K562 (cell line): ENCODE measurements at regions not wholly inside any gene's neighbourhood (a gene's known extent, or its start where the extent isn't known, plus 50 kb on each side); places are given as distances from the start of the nearest gene placed in this dataset.

Experiments
- ATAC-seq: fragments of 200-7000 bp; cut with Tn5 transposase; 3 replicates; pipeline ENCODE4 v1.9.1; 2020; ENCODE audit warnings: moderate library complexity
- BruUV-seq: library from RNA; stranded (reverse); fragments of 400-500 nt; replicated peaks from 2 replicates; lab custom pipeline; 2021; lab: Mats Ljungman, UMichigan
- CTCF ChIA-PET: fragments of 300-600 bp; formaldehyde crosslinking; extraction: SDS; loops from one replicate; lab custom pipeline; 2021; ENCODE audit warnings: low intra/inter-chr PET ratio; lab: Yijun Ruan, JAX
- POLR2A ChIA-PET: fragments of 300-600, 350-650 bp; sonication (Branson Sonifier 250); formaldehyde crosslinking; extraction: SDS; loops from one replicate; lab custom pipeline; 2021; ENCODE audit warnings: antibody characterized with exemption, inconsistent platforms; lab: Yijun Ruan, JAX
- DNase-seq, 4 experiments: peaks; one replicate each; pipeline versions ENCODE4 v3.0.0 to v3.0.0-alpha.2; 2011 to 2018; ENCODE audit warnings: low spot score in 3 of 4, mixed read lengths in 3 of 4; ENCODE audit errors: extremely low read depth in 1 of 4
- FAIRE-seq: peaks from 2 replicates; lab custom pipeline; 2011; peaks lifted over from hg19 to GRCh38; lab: Jason Lieb, UNC
- H2AFZ ChIP-seq: 2 replicates; pipeline ENCODE4 v1.6.0; 2011; ENCODE audit warnings: low read depth, low read length, control low read depth, inconsistent platforms
- H3K27ac ChIP-seq: fragments of 200-600 bp; 3 replicates; pipeline ENCODE4 v1.8.0; 2011; ENCODE audit warnings: low read depth, mild to moderate bottlenecking, control low read depth, inconsistent platforms, low read length, moderate library complexity, mixed read lengths; ENCODE audit errors: extremely low read depth
- H3K27me3 ChIP-seq, 2 experiments: fragments of 300-600 bp in 1 of 2; 2 replicates in 1 of 2; 3 replicates in 1 of 2; pipeline versions ENCODE4 v1.6.0 to v1.8.0; 2011; ENCODE audit warnings: inconsistent platforms in 2 of 2, low read length in 2 of 2, mild to moderate bottlenecking in 1 of 2, mixed read lengths in 1 of 2, moderate library complexity in 1 of 2; ENCODE audit not compliant: control insufficient read depth in 2 of 2, insufficient read depth in 2 of 2
- H3K36me3 ChIP-seq: fragments of 300-600 bp; 3 replicates; pipeline ENCODE4 v1.8.0; 2011; ENCODE audit warnings: mild to moderate bottlenecking, low read length, inconsistent platforms; ENCODE audit not compliant: control insufficient read depth, insufficient read depth
- H3K4me1 ChIP-seq, 2 experiments: fragments of 200-600 bp in 1 of 2; replicated peaks in 1 of 2; 2 replicates in 1 of 2; 3 replicates in 1 of 2; pipeline versions ENCODE4 v1.5.1 to v1.8.0; 2011; ENCODE audit warnings: inconsistent platforms in 2 of 2, low read length in 2 of 2, mild to moderate bottlenecking in 1 of 2, mixed read lengths in 1 of 2, moderate library complexity in 1 of 2; ENCODE audit not compliant: control insufficient read depth in 2 of 2, insufficient read depth in 2 of 2
- H3K4me2 ChIP-seq: 2 replicates; pipeline ENCODE4 v1.6.1; 2011; ENCODE audit warnings: low read length, control low read depth, inconsistent platforms, mixed read lengths; ENCODE audit not compliant: insufficient read depth
- H3K4me3 ChIP-seq: fragments of 200-600 bp; sonication (generic), shearing (Covaris generic); 2 replicates; pipeline ENCODE4 v1.5.1; 2016; ENCODE audit warnings: control low read depth, inconsistent platforms
- H3K79me2 ChIP-seq: fragments of 200-600 bp; 3 replicates; pipeline ENCODE4 v1.8.0; 2011; ENCODE audit warnings: low read length, inconsistent platforms; ENCODE audit not compliant: control insufficient read depth, insufficient read depth
- H3K9ac ChIP-seq, 2 experiments: 2 replicates each; pipeline versions ENCODE4 v1.6.0 to v1.6.1; 2011; ENCODE audit warnings: low read depth in 2 of 2, low read length in 2 of 2, control low read depth in 1 of 2, inconsistent platforms in 1 of 2, mild to moderate bottlenecking in 1 of 2, mixed read lengths in 1 of 2; ENCODE audit not compliant: insufficient read depth in 1 of 2
- H3K9me1 ChIP-seq: one replicate; pipeline ENCODE4 v1.6.0; 2011; ENCODE audit warnings: inconsistent platforms, mild to moderate bottlenecking, low read length, moderate library complexity; ENCODE audit not compliant: control insufficient read depth, insufficient read depth
- H3K9me3 ChIP-seq: replicated peaks from 2 replicates; pipeline ENCODE4 v1.5.1; 2011; ENCODE audit warnings: low read depth, low read length, inconsistent platforms; ENCODE audit not compliant: control insufficient read depth, insufficient read depth
- H4K20me1 ChIP-seq: replicated peaks from 2 replicates; pipeline ENCODE4 v1.6.1; 2011; ENCODE audit warnings: low read length, inconsistent platforms, mixed read lengths; ENCODE audit not compliant: control insufficient read depth, insufficient read depth
- BRD4 ChIP-seq: fragments of 200-600 bp; sonication (generic); IDR thresholded peaks from 2 replicates; pipeline ENCODE4 v1.6.1; 2017; ENCODE audit warnings: inconsistent platforms
- CBX2 ChIP-seq: fragments of 200-600 bp; sonication (generic); IDR thresholded peaks from one replicate; pipeline ENCODE4 v1.6.1; 2012; ENCODE audit warnings: mild to moderate bottlenecking, low read length, inconsistent platforms; ENCODE audit not compliant: insufficient read depth, poor library complexity, severe bottlenecking
- CC2D1A ChIP-seq: fragments of 450-650 bp; IDR thresholded peaks from 2 replicates; pipeline ENCODE4 v1.6.1; 2017; ENCODE audit warnings: mild to moderate bottlenecking
- ERF ChIP-seq: fragments of 450-650 bp; formaldehyde crosslinking; IDR thresholded peaks from 2 replicates; pipeline ENCODE4 v1.4.0; 2020; ENCODE audit warnings: mild to moderate bottlenecking, mixed read lengths
- HDGF ChIP-seq: fragments of 450-650 bp; IDR thresholded peaks from 2 replicates; pipeline ENCODE4 v1.6.1; 2016
- HEY1 ChIP-seq: fragments of 250-450 bp; sonication (Bioruptor Pico); IDR thresholded peaks from 2 replicates; pipeline ENCODE4 v1.5.0; 2020; ENCODE audit warnings: mild to moderate bottlenecking, moderate library complexity, borderline replicate concordance
- ILK ChIP-seq: fragments of 450-650 bp; IDR thresholded peaks from 2 replicates; pipeline ENCODE4 v1.6.1; 2016; ENCODE audit warnings: missing genetic modification characterization, low read depth, mild to moderate bottlenecking, missing compliant biosample characterization, moderate library complexity, borderline replicate concordance
- RHOXF2B ChIP-seq: fragments of 250-450 bp; sonication (Bioruptor Pico); conservative IDR thresholded peaks from 2 replicates; pipeline ENCODE4 v1.5.1; 2021
- TSC22D4 ChIP-seq: fragments of 450-650 bp; IDR thresholded peaks from 2 replicates; pipeline ENCODE4 v1.6.1; 2016; ENCODE audit warnings: missing genetic modification characterization, missing biosample characterization, control low read depth
- U2AF2 ChIP-seq: fragments of 200-400 bp; formaldehyde crosslinking; optimal IDR thresholded peaks from 2 replicates; pipeline ENCODE3; 2017; ENCODE audit warnings: low read depth, mild to moderate bottlenecking, low read length
- ZNF324 ChIP-seq: fragments of 250-450 bp; sonication (Bioruptor Pico); IDR thresholded peaks from 2 replicates; pipeline ENCODE4 v1.4.0; 2020; ENCODE audit warnings: mild to moderate bottlenecking
- in situ Hi-C: fragments of 300-500 bp; cut with MboI; formaldehyde crosslinking; loops from 4 replicates; pipeline ENCODE4 v1.15.0; 2018; ENCODE audit warnings: inconsistent platforms, mixed read lengths
- intact Hi-C: fragments of 100-400 bp; cut with micrococcal nuclease; formaldehyde crosslinking; loops from 2 replicates; pipeline ENCODE4 v1.14.2; 2022
- TF ChIP-seq, protein P1 (sequence below), 2 experiments: fragments of 150-350 bp in 1 of 2; IDR thresholded peaks; 2 replicates each; pipeline ENCODE4 v1.6.1; 2012 to 2016; ENCODE audit warnings: low read depth in 2 of 2, low read length in 2 of 2, mild to moderate bottlenecking in 1 of 2, moderate library complexity in 1 of 2
- TF ChIP-seq, protein P2 (sequence below): fragments of 450-650 bp; formaldehyde crosslinking; conservative IDR thresholded peaks from 2 replicates; pipeline ENCODE4 v1.4.0; 2022; ENCODE audit warnings: mild to moderate bottlenecking, missing genetic modification characterization

DNA sequence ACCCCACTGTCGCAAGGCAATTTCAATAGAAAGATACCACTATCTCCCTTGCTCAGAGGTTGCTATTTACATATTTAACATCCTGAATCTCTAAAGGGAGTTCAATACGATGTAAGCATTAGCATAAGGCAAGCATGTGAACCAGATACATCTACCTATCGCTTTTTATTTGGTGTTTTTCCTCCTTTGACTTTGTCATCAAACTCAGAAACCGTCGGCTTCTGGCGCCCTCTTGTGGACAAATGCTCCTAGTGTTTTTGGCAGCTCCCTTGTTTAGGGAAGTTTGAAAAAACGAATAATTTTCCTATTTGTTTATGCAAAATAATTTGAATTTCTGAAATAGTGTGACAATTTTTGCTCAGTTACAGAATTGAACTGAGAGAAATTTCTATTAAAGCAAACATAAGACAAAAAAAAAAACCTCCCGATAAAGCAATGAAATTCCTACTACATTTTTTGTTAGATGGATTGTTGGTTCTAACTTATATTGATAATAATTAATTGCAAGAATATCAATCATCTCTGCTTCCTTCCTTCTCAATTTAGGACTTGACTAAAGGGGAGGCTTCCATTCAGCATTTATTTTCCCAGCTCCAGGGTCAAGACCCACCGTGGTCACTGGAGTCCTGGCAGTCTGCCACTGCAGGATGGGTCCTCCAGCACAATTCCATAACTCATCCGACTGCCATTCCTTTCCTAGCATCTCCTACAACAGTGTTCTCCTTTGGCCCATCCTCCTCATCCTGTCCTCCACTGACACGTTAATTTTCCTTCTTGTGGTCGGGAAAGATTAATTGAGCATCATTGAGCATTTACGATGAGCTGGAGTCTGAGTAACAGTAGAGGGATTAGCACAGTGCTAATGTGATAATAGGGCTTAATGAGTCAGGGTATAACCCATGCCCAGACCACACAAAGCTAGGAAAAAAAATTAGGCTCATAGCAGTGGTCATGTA lies 131.8 kb upstream of the CHD1 start (continued):
- TF ChIP-seq CBX2 (no peak), ERF (CRISPR knock-in tag) (no peak), CC2D1A (no peak), HDGF (no peak)
- TF ChIP-seq, protein P1, sequence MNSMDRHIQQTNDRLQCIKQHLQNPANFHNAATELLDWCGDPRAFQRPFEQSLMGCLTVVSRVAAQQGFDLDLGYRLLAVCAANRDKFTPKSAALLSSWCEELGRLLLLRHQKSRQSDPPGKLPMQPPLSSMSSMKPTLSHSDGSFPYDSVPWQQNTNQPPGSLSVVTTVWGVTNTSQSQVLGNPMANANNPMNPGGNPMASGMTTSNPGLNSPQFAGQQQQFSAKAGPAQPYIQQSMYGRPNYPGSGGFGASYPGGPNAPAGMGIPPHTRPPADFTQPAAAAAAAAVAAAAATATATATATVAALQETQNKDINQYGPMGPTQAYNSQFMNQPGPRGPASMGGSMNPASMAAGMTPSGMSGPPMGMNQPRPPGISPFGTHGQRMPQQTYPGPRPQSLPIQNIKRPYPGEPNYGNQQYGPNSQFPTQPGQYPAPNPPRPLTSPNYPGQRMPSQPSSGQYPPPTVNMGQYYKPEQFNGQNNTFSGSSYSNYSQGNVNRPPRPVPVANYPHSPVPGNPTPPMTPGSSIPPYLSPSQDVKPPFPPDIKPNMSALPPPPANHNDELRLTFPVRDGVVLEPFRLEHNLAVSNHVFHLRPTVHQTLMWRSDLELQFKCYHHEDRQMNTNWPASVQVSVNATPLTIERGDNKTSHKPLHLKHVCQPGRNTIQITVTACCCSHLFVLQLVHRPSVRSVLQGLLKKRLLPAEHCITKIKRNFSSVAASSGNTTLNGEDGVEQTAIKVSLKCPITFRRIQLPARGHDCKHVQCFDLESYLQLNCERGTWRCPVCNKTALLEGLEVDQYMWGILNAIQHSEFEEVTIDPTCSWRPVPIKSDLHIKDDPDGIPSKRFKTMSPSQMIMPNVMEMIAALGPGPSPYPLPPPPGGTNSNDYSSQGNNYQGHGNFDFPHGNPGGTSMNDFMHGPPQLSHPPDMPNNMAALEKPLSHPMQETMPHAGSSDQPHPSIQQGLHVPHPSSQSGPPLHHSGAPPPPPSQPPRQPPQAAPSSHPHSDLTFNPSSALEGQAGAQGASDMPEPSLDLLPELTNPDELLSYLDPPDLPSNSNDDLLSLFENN (IDR thresholded peaks at IDR 0.05; ENCODE audit: low read depth in 2 of 2, low read length in 2 of 2) = no peak

DNA sequence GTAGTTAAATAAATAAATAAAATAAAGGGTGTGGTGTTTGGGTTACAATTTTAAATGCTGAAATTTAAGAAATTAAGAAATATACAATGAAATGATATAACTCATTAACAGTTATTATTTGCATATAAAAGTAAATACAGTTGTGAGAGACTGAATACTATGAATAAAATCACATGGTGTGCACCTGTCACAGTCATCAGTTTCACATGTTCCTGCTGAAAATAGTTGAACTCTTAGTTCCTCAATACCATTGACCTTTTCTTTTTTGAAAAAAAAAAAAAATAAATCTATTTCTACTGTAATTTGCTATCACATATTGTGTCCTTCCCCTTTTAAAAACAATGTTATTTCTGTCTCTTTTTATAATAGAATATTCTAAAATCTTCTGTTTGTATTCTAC lies 130.9 kb upstream of the CHD1 start:
- Histone ChIP-seq H3K9me1 (no peaks in the 10 kb centered on the region), H3K4me1 (no peaks in the 10 kb centered on the region), H3K27ac (no peak overlapping the region), H3K36me3 (no peaks in the 10 kb centered on the region), H3K27me3 (no peaks in the 10 kb centered on the region), H2AFZ (no peak overlapping the region), H4K20me1 (no peaks in the 10 kb centered on the region), H3K79me2 (no peaks in the 10 kb centered on the region), H3K4me3 (no peak overlapping the region), H3K4me2 (no peak overlapping the region), H3K9me3 (no peaks in the 10 kb centered on the region), H3K9ac (no peak overlapping the region)
- no peak for FAIRE-seq
- BruUV-seq = no TSS peak
- DNase-seq = no peak
- POLR2A ChIA-PET = interaction anchor here (0.6 to 2.2 kb wide), 4 partner anchors 23 to 165 kb away, joined by 4 to 7 read pairs (median 4); no protein-coding TSS in a partner anchor
- ATAC-seq = no peak
- in situ Hi-C loops = no loop called here
- intact Hi-C loops = loop anchor here (1.0 to 5.0 kb wide), 4 partner anchors 27 to 262 kb away; no protein-coding TSS in a partner anchor
- CTCF ChIA-PET = interaction anchor here (2.0 kb wide), 1 partner anchor 154 kb away, joined by 24 read pairs; no protein-coding TSS in a partner anchor
- TF ChIP-seq, protein P2, sequence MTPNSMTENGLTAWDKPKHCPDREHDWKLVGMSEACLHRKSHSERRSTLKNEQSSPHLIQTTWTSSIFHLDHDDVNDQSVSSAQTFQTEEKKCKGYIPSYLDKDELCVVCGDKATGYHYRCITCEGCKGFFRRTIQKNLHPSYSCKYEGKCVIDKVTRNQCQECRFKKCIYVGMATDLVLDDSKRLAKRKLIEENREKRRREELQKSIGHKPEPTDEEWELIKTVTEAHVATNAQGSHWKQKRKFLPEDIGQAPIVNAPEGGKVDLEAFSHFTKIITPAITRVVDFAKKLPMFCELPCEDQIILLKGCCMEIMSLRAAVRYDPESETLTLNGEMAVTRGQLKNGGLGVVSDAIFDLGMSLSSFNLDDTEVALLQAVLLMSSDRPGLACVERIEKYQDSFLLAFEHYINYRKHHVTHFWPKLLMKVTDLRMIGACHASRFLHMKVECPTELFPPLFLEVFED = no peak
- TF ChIP-seq U2AF2 (no peak), RHOXF2B (CRISPR knock-in tag) (no peak), HEY1 (no peak), ZNF324 (CRISPR knock-in tag) (no peak), BRD4 (no peak), ILK (no peak), TSC22D4 (tag) (no peak)
